Small intestine (tissue), 7 donors: ENCODE measurements at regions not wholly inside any gene's neighbourhood (a gene's known extent, or its start where the extent isn't known, plus 50 kb on each side); places are given as distances from the start of the nearest gene placed in this dataset.
"Not testable (repeated sequence)": the region's sequence is repeated elsewhere in the genome, so short reads cannot be mapped to it uniquely, and the experiment has no call there.

Experiments used
- DNase-seq, 2 donors: peaks; one replicate each; pipeline versions ENCODE4 v3.0.0 to v3.0.0-alpha.2; 2013
- FAIRE-seq: peaks from 2 replicates; lab custom pipeline; 2012; peaks lifted over from hg19 to GRCh38; lab: Jason Lieb, UNC
- H3K27ac ChIP-seq, 3 donors: one replicate each; pipeline ENCODE4 v1.5.1; 2013; ENCODE audit warnings: low read length in 2 of 3, mild to moderate bottlenecking in 2 of 3, control low read depth in 1 of 3, inconsistent platforms in 1 of 3, low read depth in 1 of 3, moderate library complexity in 1 of 3
- H3K27me3 ChIP-seq, 3 donors: one replicate each; pipeline ENCODE4 v1.6.1; 2013; ENCODE audit warnings: low read length in 3 of 3, inconsistent platforms in 1 of 3; ENCODE audit not compliant: control insufficient read depth in 3 of 3, insufficient read depth in 3 of 3
- H3K36me3 ChIP-seq, 3 donors: one replicate each; pipeline ENCODE4 v1.6.1; 2013; ENCODE audit warnings: low read length in 3 of 3, inconsistent platforms in 1 of 3, low read depth in 1 of 3, mild to moderate bottlenecking in 1 of 3, moderate library complexity in 1 of 3; ENCODE audit not compliant: control insufficient read depth in 3 of 3, insufficient read depth in 2 of 3
- H3K4me1 ChIP-seq, 3 donors: one replicate each; pipeline ENCODE4 v1.6.1; 2013; ENCODE audit warnings: low read length in 2 of 3, inconsistent platforms in 1 of 3, low read depth in 1 of 3, mild to moderate bottlenecking in 1 of 3, moderate library complexity in 1 of 3; ENCODE audit not compliant: control insufficient read depth in 3 of 3, insufficient read depth in 2 of 3
- H3K4me3 ChIP-seq, 3 donors: one replicate each; pipeline ENCODE4 v1.5.1; 2013; ENCODE audit warnings: low read length in 3 of 3, control low read depth in 1 of 3, inconsistent platforms in 1 of 3, low read depth in 1 of 3, mild to moderate bottlenecking in 1 of 3, moderate library complexity in 1 of 3
- H3K9me3 ChIP-seq, 2 donors: one replicate each; pipeline ENCODE4 v1.6.1; 2013; ENCODE audit warnings: low read depth in 1 of 2, low read length in 1 of 2; ENCODE audit not compliant: control insufficient read depth in 2 of 2, insufficient read depth in 1 of 2
- WGBS, 3 donors: extraction: QIAGEN DNeasy Blood & Tissue Kit; methylation state at CpG; one replicate each; pipeline ENCODE4 v1.1.7; 2013; 5-methylcytosine and 5-hydroxymethylcytosine counted together
- donor health status: healthy with polysubstance abuse.
- donor health status: control.
- donor health status: control.
- donor health status: Bipolar disorder and iron deficiency.
- donor health status: healthy.

GRCh38 chr3:84292128-84292527 is 666.7 kb upstream of the CADM2 start:
- DNase-seq (no peak), FAIRE-seq (no peak)
- no peak overlapping the region for H3K4me3 ChIP-seq
- no peaks in the 10 kb centered on the region for H3K36me3 ChIP-seq
- H3K27ac ChIP-seq: no peak overlapping the region
- H3K27me3 ChIP-seq: no peaks in the 10 kb centered on the region
- 10 to 25% (median 14%) methylated on average over 1 of the region's 1 CpG for WGBS, 3 donors
- no peaks in the 10 kb centered on the region for H3K4me1 ChIP-seq
- no peaks in the 10 kb centered on the region for H3K9me3 ChIP-seq

DNA sequence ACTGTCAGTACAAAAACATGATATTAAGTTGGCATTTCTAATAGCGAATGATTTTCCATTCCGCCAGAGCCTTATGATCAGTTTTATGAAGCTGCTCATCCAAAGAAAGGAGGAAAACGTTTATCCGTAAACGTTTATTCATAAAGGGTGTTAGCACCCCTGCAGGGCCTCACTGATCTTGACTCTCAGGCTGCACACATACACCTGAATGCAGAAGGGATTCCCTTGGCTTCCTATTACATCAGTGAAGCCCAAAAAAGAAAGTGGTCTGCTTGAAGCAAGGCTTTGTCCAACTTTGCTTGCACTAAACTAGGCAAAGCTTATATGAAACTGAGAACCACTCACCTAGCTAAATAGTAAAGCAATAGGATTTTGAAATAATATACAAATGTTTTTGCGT is 659.5 kb upstream of the CADM2 start:
- Histone ChIP-seq H3K4me1 (no peaks in the 10 kb centered on the region), H3K9me3 (no peaks in the 10 kb centered on the region), H3K27me3 (no peaks in the 10 kb centered on the region), H3K27ac (no peak overlapping the region), H3K4me3 (no peak overlapping the region), H3K36me3 (no peaks in the 10 kb centered on the region)
- 66 to 72% (median 68%) methylated on average over 6 of the region's 6 CpGs for WGBS, 3 donors
- DNase-seq: no peak
- no peak for FAIRE-seq

GRCh38 chr3:84304214-84304613 is 654.6 kb upstream of the CADM2 start:
- 91 to 93% (median 92%) methylated on average over 11 of the region's 11 CpGs for WGBS, 3 donors
- DNase-seq: no peak
- no peaks in the 10 kb centered on the region for H3K9me3 ChIP-seq
- H3K4me3 ChIP-seq: no peak overlapping the region
- no peaks in the 10 kb centered on the region for H3K36me3 ChIP-seq
- no peak overlapping the region for H3K27ac ChIP-seq
- no peaks in the 10 kb centered on the region for H3K4me1 ChIP-seq
- no peaks in the 10 kb centered on the region for H3K27me3 ChIP-seq
- FAIRE-seq: no peak

DNA sequence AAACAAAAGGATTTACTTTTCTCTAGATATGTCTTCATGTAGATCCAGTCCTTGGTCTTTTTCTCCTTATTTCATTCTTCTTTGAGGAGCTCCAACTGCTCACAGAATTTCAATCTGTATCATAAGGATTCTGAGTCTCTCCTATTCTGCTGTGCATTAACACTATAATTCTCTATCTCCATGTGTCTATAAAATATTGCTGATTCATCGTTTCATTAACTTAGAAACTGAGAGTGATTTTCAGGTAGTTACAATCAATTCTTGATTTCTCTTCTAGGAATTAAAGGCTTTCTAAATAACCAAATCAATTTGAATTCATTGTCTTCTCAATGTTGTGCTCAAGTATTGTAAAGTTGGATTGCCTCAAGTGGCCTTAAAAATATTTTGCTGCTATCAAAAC is 651.5 kb upstream of the CADM2 start:
- no peak for DNase-seq
- H3K4me3 ChIP-seq: no peak overlapping the region
- H3K9me3 ChIP-seq: no peaks in the 10 kb centered on the region
- no peaks in the 10 kb centered on the region for H3K36me3 ChIP-seq
- no peaks in the 10 kb centered on the region for H3K27me3 ChIP-seq
- no peak overlapping the region for H3K27ac ChIP-seq
- FAIRE-seq: no peak
- WGBS, 3 donors: 63 to 89% (median 64%) methylated on average over 1 of the region's 1 CpG
- H3K4me1 ChIP-seq: no peaks in the 10 kb centered on the region

GRCh38 chr3:84308379-84308778 is 650.4 kb upstream of the CADM2 start:
- no peak overlapping the region for H3K4me3 ChIP-seq
- 48 to 69% (median 61%) methylated on average over 3 of the region's 3 CpGs for WGBS, 3 donors
- FAIRE-seq (no peak), DNase-seq (no peak)
- no peaks in the 10 kb centered on the region for H3K4me1 ChIP-seq
- no peaks in the 10 kb centered on the region for H3K9me3 ChIP-seq
- no peaks in the 10 kb centered on the region for H3K27me3 ChIP-seq
- H3K27ac ChIP-seq: no peak overlapping the region
- H3K36me3 ChIP-seq: no peaks in the 10 kb centered on the region

DNA sequence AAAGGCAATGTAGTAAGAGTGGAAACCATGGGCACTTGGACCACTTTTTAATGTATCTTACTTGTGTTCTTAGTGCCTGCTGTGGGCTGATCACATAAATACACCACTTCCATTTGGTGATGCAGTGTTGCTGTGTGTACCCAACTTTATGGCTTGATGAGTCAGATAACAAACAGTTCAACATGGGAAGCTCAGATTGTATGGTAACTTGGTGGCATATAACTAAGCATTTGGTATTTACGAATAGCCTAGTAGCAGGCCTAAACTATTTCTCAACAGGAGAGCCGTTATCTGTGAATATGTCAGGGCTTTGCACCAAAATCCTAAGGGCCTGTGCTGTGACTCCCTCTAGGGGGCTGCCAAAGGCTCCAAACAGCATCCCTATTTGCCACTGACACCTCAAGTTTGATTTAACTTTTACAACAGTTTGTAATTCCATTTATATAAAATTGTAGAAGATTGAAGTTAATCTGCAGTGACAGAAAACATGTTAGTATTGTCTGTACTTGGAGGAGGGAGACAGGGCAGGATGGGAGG is 640.4 kb upstream of the CADM2 start:
- no peaks in the 10 kb centered on the region for H3K36me3 ChIP-seq
- no peak for DNase-seq
- no peak for FAIRE-seq
- H3K27me3 ChIP-seq: no peaks in the 10 kb centered on the region
- no peaks in the 10 kb centered on the region for H3K9me3 ChIP-seq
- H3K4me1 ChIP-seq: no peaks in the 10 kb centered on the region
- 37 to 40% (median 38%) methylated on average over 2 of the region's 2 CpGs for WGBS, 3 donors
- no peak overlapping the region for H3K4me3 ChIP-seq
- no peak overlapping the region for H3K27ac ChIP-seq

DNA sequence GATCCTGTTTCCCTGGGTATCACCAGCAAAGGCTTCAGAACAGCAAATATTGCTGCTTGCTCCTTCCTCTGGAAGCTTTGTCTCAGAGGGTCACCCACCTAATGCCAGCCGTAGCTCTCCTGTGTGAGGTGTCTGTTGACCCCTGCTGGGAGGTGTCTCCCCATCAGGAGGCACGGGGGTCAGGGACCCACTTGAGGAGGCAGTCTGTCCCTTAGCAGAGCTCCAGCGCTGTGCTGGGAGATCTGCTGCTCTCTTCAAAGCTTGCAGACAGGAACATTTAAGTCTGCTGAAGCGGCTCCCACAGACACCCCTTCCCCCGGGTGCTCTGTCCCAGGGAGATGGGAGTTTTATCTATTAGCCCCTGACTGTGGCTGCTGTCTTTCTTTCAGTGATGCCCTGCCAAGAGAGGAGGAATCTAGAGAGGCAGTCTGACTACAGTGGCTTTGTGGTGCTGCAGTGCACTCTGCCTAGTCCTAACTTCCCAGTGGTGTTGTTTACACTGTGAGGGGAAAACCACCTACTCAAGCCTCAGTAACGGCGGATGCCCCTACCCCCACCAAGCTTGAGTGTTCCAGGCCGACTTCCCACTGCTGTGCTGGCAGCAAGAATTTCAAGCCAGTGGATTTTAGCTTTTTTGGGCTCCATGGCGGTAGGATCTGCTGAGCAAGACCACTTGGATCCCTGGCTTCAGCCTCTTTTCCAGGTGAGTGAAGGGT is 593.1 kb upstream of the CADM2 start:
- DNase-seq, H3K27me3 ChIP-seq, H3K4me1 ChIP-seq, H3K36me3 ChIP-seq, FAIRE-seq, H3K27ac ChIP-seq, H3K4me3 ChIP-seq: not testable (repeated sequence)
- 66 to 78% (median 76%) methylated on average over 9 of the region's 9 CpGs for WGBS, 3 donors
- peaks cover 0 to 12% of the 10 kb centered on the region in 2 donors for H3K9me3 ChIP-seq
